HepG2 (cell line): ENCODE measurements at regions not wholly inside any gene's neighbourhood (a gene's known extent, or its start where the extent isn't known, plus 50 kb on each side); places are given as distances from the start of the nearest gene placed in this dataset.

ENCODE experiments used
- ATAC-seq: fragments of 200-7000 bp; cut with Tn5 transposase; 3 replicates; pipeline ENCODE4 v1.9.1; 2020; ENCODE audit warnings: mild to moderate bottlenecking, moderate library complexity
- BruUV-seq: library from RNA; stranded (reverse); fragments of 400-500 nt; replicated peaks from 2 replicates; lab custom pipeline; 2021; lab: Mats Ljungman, UMichigan
- CTCF ChIA-PET: fragments of 300-600 bp; formaldehyde crosslinking; extraction: SDS; loops from one replicate; lab custom pipeline; 2021; ENCODE audit warnings: low total read pairs, inconsistent platforms, low intra/inter-chr PET ratio; lab: Yijun Ruan, JAX
- POLR2A ChIA-PET: fragments of 350-600 bp; sonication (Branson Sonifier 250); formaldehyde crosslinking; loops from one replicate; lab custom pipeline; 2020; ENCODE audit warnings: antibody characterized with exemption, inconsistent platforms; lab: Yijun Ruan, JAX
- DNase-seq: peaks from one replicate; pipeline ENCODE4 v3.0.0-alpha.2; 2015; ENCODE audit warnings: low spot score
- FAIRE-seq: peaks from 3 replicates; lab custom pipeline; 2011; peaks lifted over from hg19 to GRCh38; lab: Jason Lieb, UNC
- H2AFZ ChIP-seq: one replicate; pipeline ENCODE4 v1.6.1; 2011; ENCODE audit warnings: low read length, inconsistent platforms
- H3K27ac ChIP-seq: fragments of 300-600 bp; 3 replicates; pipeline ENCODE4 v1.8.0; 2011; ENCODE audit warnings: mixed run types, mild to moderate bottlenecking, mixed read lengths, low read length, inconsistent platforms; ENCODE audit not compliant: insufficient read depth; ENCODE audit errors: extremely low read length
- H3K27me3 ChIP-seq, 2 experiments: fragments of 200-600 bp in 1 of 2; 2 replicates in 1 of 2; 3 replicates in 1 of 2; pipeline versions ENCODE4 v1.6.0 to v1.8.0; 2011; ENCODE audit warnings: low read length in 2 of 2, mild to moderate bottlenecking in 2 of 2, moderate library complexity in 2 of 2, inconsistent platforms in 1 of 2; ENCODE audit not compliant: insufficient read depth in 2 of 2, control insufficient read depth in 1 of 2
- H3K36me3 ChIP-seq, 2 experiments: fragments of 200-600 bp in 1 of 2; replicated peaks in 1 of 2; 2 replicates in 1 of 2; 3 replicates in 1 of 2; pipeline versions ENCODE4 v1.5.1 to v1.8.0; 2011; ENCODE audit warnings: low read length in 2 of 2, inconsistent platforms in 1 of 2; ENCODE audit not compliant: insufficient read depth in 2 of 2, control insufficient read depth in 1 of 2
- H3K4me1 ChIP-seq: 2 replicates; pipeline ENCODE4 v1.5.1; 2012; ENCODE audit warnings: low read length, inconsistent platforms; ENCODE audit not compliant: insufficient read depth
- H3K4me2 ChIP-seq: 2 replicates; pipeline ENCODE4 v1.6.0; 2011; ENCODE audit warnings: low read depth, low read length, inconsistent platforms
- H3K4me3 ChIP-seq, 3 experiments: fragments of 200-600 bp in 1 of 3; sonication (generic), shearing (Covaris generic) in 1 of 3; replicated peaks in 1 of 3; 2 replicates each; pipeline ENCODE4 v1.5.1; 2011 to 2016; ENCODE audit warnings: low read length in 3 of 3, inconsistent platforms in 2 of 3, low read depth in 2 of 3, mild to moderate bottlenecking in 2 of 3, control low read depth in 1 of 3, mixed read lengths in 1 of 3; ENCODE audit not compliant: insufficient read depth in 1 of 3
- H3K79me2 ChIP-seq: one replicate; pipeline ENCODE4 v1.6.1; 2011; ENCODE audit warnings: low read length, inconsistent platforms; ENCODE audit not compliant: insufficient read depth
- H3K9ac ChIP-seq: 2 replicates; pipeline ENCODE4 v1.6.0; 2011; ENCODE audit warnings: mild to moderate bottlenecking, low read depth, low read length, inconsistent platforms; ENCODE audit not compliant: insufficient read depth
- H3K9me3 ChIP-seq: 2 replicates; pipeline ENCODE4 v1.5.1; 2012; ENCODE audit warnings: mild to moderate bottlenecking, low read length
- H4K20me1 ChIP-seq: 2 replicates; pipeline ENCODE4 v1.6.0; 2011; ENCODE audit warnings: inconsistent platforms, mild to moderate bottlenecking, low read length, moderate library complexity; ENCODE audit not compliant: insufficient read depth
- ETS1 ChIP-seq: sonication (generic); formaldehyde crosslinking; IDR thresholded peaks from 2 replicates; pipeline ENCODE4 v1.4.0; 2020; ENCODE audit warnings: missing genetic modification reagents
- GFI1 ChIP-seq: sonication (generic); formaldehyde crosslinking; IDR thresholded peaks from 2 replicates; pipeline ENCODE4 v1.5.0; 2020; ENCODE audit warnings: missing genetic modification reagents, mild to moderate bottlenecking, borderline replicate concordance
- JUN ChIP-seq: sonication (generic); formaldehyde crosslinking; IDR thresholded peaks from 2 replicates; pipeline ENCODE4 v1.4.0; 2020; ENCODE audit warnings: mild to moderate bottlenecking, missing genetic modification reagents
- JUNB ChIP-seq: sonication (generic); formaldehyde crosslinking; IDR thresholded peaks from 2 replicates; pipeline ENCODE4 v1.8.0; 2022; ENCODE audit warnings: missing genetic modification reagents, mild to moderate bottlenecking, borderline replicate concordance
- NCOA2 ChIP-seq: sonication (generic); formaldehyde crosslinking; IDR thresholded peaks from 2 replicates; pipeline ENCODE4 v1.8.0; 2022; ENCODE audit warnings: inconsistent platforms
- SIN3B ChIP-seq: fragments of 150-350 bp; IDR thresholded peaks from 2 replicates; pipeline ENCODE4 v1.6.1; 2014; ENCODE audit warnings: low read length
- SRSF1 ChIP-seq: fragments of 200-400 bp; formaldehyde crosslinking; optimal IDR thresholded peaks from 2 replicates; pipeline ENCODE3; 2017; ENCODE audit warnings: mild to moderate bottlenecking, low read depth, low read length, moderate library complexity
- YEATS2 ChIP-seq: sonication (generic); formaldehyde crosslinking; IDR thresholded peaks from 2 replicates; pipeline ENCODE4 v1.4.0; 2020; ENCODE audit warnings: missing genetic modification reagents, borderline replicate concordance
- ZFP36L1 ChIP-seq: sonication (generic); formaldehyde crosslinking; IDR thresholded peaks from 2 replicates; pipeline ENCODE4 v1.8.0; 2022; ENCODE audit warnings: mild to moderate bottlenecking, missing genetic modification reagents, moderate library complexity
- WGBS: methylation state at CpG from one replicate; pipeline ENCODE4 v1.1.6; 2017; ENCODE audit warnings: low lambda C conversion rate; 5-methylcytosine and 5-hydroxymethylcytosine counted together
- in situ Hi-C: cut with HindIII; loops from 2 replicates; pipeline ENCODE4 v1.10.0; 2017; ENCODE audit warnings: low pct_unique_long_range_greater_than_20kb; ENCODE audit not compliant: extremely low pct_ligation_motif_present
- intact Hi-C: fragments of 100-400 bp; cut with micrococcal nuclease; formaldehyde crosslinking; loops from one replicate; pipeline ENCODE4 v1.10.0; 2022; ENCODE audit not compliant: unreplicated experiment
- TF ChIP-seq, protein P1 (sequence below): sonication (generic); formaldehyde crosslinking; IDR thresholded peaks from 2 replicates; pipeline ENCODE4 v1.5.0; 2020; ENCODE audit warnings: missing genetic modification reagents
- TF ChIP-seq, protein P2 (sequence below): sonication (generic); formaldehyde crosslinking; IDR thresholded peaks from 2 replicates; pipeline ENCODE4 v1.8.1; 2023; ENCODE audit warnings: mild to moderate bottlenecking, moderate library complexity, missing genetic modification reagents
- TF ChIP-seq, protein P3 (sequence below): sonication (generic); formaldehyde crosslinking; IDR thresholded peaks from 2 replicates; pipeline ENCODE4 v1.5.1; 2020; ENCODE audit warnings: mild to moderate bottlenecking, missing genetic modification reagents, borderline replicate concordance

DNA sequence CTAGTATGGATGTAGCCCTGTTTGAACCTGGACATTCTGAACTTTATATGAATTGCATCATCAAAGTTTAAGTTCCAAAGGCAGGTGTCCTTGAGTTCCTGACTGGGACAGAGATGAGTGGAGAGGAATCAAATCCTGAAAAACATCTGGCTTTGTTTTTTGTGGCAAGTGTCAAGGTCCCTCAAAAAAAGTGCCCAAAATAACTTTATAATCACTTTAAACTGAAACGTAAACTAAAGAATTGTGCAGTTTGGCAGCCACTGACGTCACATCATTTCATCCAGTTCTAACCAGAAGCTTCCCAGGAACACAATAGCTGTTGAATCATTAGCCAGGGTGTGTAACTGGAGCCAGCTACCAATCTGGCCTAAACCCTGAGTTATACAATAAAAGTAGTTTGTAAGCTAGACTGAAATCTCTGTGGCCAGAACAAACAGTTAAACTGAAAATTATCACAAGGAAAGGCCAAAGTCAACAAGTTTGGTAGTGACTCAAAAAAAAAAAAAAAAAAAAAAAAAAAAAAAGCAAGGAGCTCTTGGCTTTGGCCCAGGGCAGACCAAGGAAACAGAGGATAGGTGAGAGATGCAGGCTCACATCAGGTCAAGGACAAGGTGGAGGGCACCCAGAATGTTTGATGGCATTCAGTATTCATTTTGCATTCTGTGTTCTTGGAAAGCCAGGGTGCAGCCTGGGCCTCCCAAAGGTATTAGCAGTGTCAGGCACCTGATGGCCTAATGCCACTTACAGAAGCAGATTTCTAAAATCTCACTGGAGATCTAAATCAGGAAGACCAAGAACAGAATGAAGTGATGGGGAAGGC is 74.3 kb downstream of the TNFSF18 start:
- in situ Hi-C loops = no loop called here
- peak; percentile 99 for ATAC-seq
- no peaks in the 10 kb centered on the region for H3K36me3 ChIP-seq
- WGBS = 3% methylated on average over 2 of the region's 2 CpGs
- H3K79me2 ChIP-seq = no peaks in the 10 kb centered on the region
- H2AFZ ChIP-seq = no peak overlapping the region
- peak; percentile 87 for DNase-seq
- intact Hi-C loops = loop anchor here (5.0 kb wide), 1 partner anchor 151 kb away; no protein-coding TSS in a partner anchor
- no peaks in the 10 kb centered on the region for H3K9me3 ChIP-seq
- no peaks in the 10 kb centered on the region for H4K20me1 ChIP-seq
- no peak overlapping the region; a peak in 1 of 6 replicates for H3K4me3 ChIP-seq
- POLR2A ChIA-PET = interaction anchor here (0.6 to 1.1 kb wide), 6 partner anchors 146 to 499 kb away, joined by 3 to 6 read pairs (median 4); no protein-coding TSS in a partner anchor
- peaks cover 37% of the 10 kb centered on the region for H3K4me1 ChIP-seq
- H3K27me3 ChIP-seq = no peaks in the 10 kb centered on the region
- peak overlapping the region; percentile 58 for H3K27ac ChIP-seq
- no TSS peak for BruUV-seq
- CTCF ChIA-PET = no interaction called here
- peak; percentile 53 for FAIRE-seq
- H3K9ac ChIP-seq = peak overlapping the region; percentile 10; the same call in 1 of the 2 replicates
- peak overlapping the region; percentile 46 for H3K4me2 ChIP-seq
- no peak for TF ChIP-seq ETS1 (CRISPR knock-in tag)
- no peak; the same call in 1 of the 2 replicates for TF ChIP-seq YEATS2 (CRISPR knock-in tag)
- TF ChIP-seq NCOA2 (CRISPR knock-in tag) = peak; percentile 73; the same call in 1 of the 2 replicates
- TF ChIP-seq GFI1 (CRISPR knock-in tag) = peak; percentile 48; the same call in 1 of the 2 replicates
- TF ChIP-seq JUN (CRISPR knock-in tag) = 0 out of 2 replicates have a peak, but pooled peaks have one; percentile 12
- 0 out of 2 replicates have a peak, but pooled peaks have one; percentile 47 for TF ChIP-seq ZFP36L1 (CRISPR knock-in tag)
- TF ChIP-seq, protein P1, sequence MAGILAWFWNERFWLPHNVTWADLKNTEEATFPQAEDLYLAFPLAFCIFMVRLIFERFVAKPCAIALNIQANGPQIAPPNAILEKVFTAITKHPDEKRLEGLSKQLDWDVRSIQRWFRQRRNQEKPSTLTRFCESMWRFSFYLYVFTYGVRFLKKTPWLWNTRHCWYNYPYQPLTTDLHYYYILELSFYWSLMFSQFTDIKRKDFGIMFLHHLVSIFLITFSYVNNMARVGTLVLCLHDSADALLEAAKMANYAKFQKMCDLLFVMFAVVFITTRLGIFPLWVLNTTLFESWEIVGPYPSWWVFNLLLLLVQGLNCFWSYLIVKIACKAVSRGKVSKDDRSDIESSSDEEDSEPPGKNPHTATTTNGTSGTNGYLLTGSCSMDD = no peak
- no peak for TF ChIP-seq SIN3B
- no peak for TF ChIP-seq JUNB (CRISPR knock-in tag)
- TF ChIP-seq, protein P2, sequence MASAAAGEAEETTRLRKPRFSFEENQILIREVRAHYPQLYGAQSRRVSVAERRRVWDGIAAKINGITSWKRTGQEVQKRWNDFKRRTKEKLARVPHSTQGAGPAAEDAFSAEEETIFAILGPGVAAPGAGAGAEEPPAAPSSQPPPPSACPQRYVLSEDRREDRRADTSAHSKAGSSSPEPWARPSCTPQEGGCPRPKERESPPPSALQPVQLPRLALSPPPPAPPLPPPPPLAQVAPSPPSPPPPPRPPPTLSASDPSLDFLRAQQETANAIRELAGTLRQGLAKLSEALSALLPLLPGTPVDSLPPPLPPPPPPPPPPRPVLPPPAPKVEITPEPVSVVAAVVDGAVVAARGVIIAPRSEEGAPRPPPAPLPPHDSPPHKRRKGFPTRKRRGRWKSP (CRISPR knock-in tag) = peak; percentile 47; the same call in 1 of the 2 replicates
- TF ChIP-seq SRSF1 = no peak
- TF ChIP-seq, protein P3, sequence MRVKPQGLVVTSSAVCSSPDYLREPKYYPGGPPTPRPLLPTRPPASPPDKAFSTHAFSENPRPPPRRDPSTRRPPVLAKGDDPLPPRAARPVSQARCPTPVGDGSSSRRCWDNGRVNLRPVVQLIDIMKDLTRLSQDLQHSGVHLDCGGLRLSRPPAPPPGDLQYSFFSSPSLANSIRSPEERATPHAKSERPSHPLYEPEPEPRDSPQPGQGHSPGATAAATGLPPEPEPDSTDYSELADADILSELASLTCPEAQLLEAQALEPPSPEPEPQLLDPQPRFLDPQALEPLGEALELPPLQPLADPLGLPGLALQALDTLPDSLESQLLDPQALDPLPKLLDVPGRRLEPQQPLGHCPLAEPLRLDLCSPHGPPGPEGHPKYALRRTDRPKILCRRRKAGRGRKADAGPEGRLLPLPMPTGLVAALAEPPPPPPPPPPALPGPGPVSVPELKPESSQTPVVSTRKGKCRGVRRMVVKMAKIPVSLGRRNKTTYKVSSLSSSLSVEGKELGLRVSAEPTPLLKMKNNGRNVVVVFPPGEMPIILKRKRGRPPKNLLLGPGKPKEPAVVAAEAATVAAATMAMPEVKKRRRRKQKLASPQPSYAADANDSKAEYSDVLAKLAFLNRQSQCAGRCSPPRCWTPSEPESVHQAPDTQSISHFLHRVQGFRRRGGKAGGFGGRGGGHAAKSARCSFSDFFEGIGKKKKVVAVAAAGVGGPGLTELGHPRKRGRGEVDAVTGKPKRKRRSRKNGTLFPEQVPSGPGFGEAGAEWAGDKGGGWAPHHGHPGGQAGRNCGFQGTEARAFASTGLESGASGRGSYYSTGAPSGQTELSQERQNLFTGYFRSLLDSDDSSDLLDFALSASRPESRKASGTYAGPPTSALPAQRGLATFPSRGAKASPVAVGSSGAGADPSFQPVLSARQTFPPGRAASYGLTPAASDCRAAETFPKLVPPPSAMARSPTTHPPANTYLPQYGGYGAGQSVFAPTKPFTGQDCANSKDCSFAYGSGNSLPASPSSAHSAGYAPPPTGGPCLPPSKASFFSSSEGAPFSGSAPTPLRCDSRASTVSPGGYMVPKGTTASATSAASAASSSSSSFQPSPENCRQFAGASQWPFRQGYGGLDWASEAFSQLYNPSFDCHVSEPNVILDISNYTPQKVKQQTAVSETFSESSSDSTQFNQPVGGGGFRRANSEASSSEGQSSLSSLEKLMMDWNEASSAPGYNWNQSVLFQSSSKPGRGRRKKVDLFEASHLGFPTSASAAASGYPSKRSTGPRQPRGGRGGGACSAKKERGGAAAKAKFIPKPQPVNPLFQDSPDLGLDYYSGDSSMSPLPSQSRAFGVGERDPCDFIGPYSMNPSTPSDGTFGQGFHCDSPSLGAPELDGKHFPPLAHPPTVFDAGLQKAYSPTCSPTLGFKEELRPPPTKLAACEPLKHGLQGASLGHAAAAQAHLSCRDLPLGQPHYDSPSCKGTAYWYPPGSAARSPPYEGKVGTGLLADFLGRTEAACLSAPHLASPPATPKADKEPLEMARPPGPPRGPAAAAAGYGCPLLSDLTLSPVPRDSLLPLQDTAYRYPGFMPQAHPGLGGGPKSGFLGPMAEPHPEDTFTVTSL = peak; percentile 67; the same call in 1 of the 2 replicates
